AG09309 (cell line): ENCODE measurements at regions not wholly inside any gene's neighbourhood (a gene's known extent, or its start where the extent isn't known, plus 50 kb on each side); places are given as distances from the start of the nearest gene placed in this dataset.

Source experiments
- DNase-seq: peaks from one replicate; pipeline ENCODE4 v3.0.0-alpha.2; 2010; ENCODE audit warnings: low read depth
- H3K4me3 ChIP-seq: 2 replicates; pipeline ENCODE4 v1.5.1; 2011; ENCODE audit warnings: mild to moderate bottlenecking, low read depth, low read length, moderate library complexity; ENCODE audit not compliant: control insufficient read depth
- CTCF ChIP-seq: IDR thresholded peaks from 2 replicates; pipeline ENCODE4 v1.5.1; 2011; ENCODE audit warnings: mild to moderate bottlenecking, low read depth, low read length, inconsistent platforms; ENCODE audit not compliant: insufficient read depth, control insufficient read depth; ENCODE audit errors: missing control alignments

- no peak for DNase-seq
- H3K4me3 ChIP-seq: no peak overlapping the region
- no peak for TF ChIP-seq CTCF
These were observed 251.0 kb upstream of the PPARGC1A start for GRCh38 chr4:24140892-24141291.

GRCh38 chr4:24137671-24138601 lies 248.1 kb upstream of the PPARGC1A start:
- DNase-seq: no peak
- no peak for TF ChIP-seq CTCF
- H3K4me3 ChIP-seq: no peak overlapping the region

GRCh38 chr4:24131954-24132673 lies 242.3 kb upstream of the PPARGC1A start:
- DNase-seq: no peak
- no peak overlapping the region for H3K4me3 ChIP-seq
- TF ChIP-seq CTCF: no peak

- no peak overlapping the region for H3K4me3 ChIP-seq
- no peak for TF ChIP-seq CTCF
- DNase-seq: no peak
These were observed 240.8 kb upstream of the PPARGC1A start for GRCh38 chr4:24130637-24131036.

- DNase-seq: no peak
- TF ChIP-seq CTCF: no peak
- no peak overlapping the region for H3K4me3 ChIP-seq
These were observed 236.9 kb upstream of the PPARGC1A start for GRCh38 chr4:24126776-24127175.

- H3K4me3 ChIP-seq: no peak overlapping the region
- TF ChIP-seq CTCF: no peak
- DNase-seq: peak; percentile 8
These were observed 231.7 kb upstream of the PPARGC1A start for GRCh38 chr4:24121395-24122175.
